Astrocyte of the spinal cord (primary cell): ENCODE measurements at regions not wholly inside any gene's neighbourhood (a gene's known extent, or its start where the extent isn't known, plus 50 kb on each side); places are given as distances from the start of the nearest gene placed in this dataset.

Experiments
- DNase-seq: peaks from one replicate; pipeline ENCODE4 v3.0.0; 2011; ENCODE audit warnings: low read depth, low spot score
- H3K4me3 ChIP-seq: 2 replicates; pipeline ENCODE4 v1.5.1; 2011; ENCODE audit warnings: low read depth, mild to moderate bottlenecking, low read length, moderate library complexity
- in situ Hi-C: cut with HindIII; loops from 2 replicates; pipeline ENCODE4 v1.10.0; 2017; ENCODE audit warnings: low sequenced_read_pairs
- TF ChIP-seq, protein P1 (sequence below): IDR thresholded peaks from 2 replicates; pipeline ENCODE4 v1.5.1; 2012; ENCODE audit warnings: low read depth, mild to moderate bottlenecking, low read length, inconsistent platforms

DNA sequence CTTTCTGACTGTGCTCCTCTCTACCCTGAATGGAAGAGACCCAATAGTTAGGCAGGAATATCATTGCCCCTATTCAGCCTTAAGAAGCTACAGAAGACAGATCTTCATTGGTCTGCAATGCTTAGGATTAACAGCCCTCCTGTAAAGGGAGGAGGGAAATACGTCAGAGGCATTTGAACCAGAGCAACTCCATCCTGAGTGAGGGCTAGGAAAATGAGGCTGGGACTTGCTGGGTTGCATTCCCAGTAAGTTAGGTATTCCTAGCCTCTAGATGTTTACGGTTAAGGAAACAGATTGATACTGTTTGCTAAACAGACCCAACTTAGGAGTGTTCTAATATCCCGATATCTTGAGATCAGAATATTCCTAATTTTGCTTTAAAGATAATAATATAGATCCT is 63.5 kb downstream of the PCDH18 start:
- in situ Hi-C loops: no loop called here
- DNase-seq: no peak
- no peak overlapping the region for H3K4me3 ChIP-seq
- TF ChIP-seq, protein P1, sequence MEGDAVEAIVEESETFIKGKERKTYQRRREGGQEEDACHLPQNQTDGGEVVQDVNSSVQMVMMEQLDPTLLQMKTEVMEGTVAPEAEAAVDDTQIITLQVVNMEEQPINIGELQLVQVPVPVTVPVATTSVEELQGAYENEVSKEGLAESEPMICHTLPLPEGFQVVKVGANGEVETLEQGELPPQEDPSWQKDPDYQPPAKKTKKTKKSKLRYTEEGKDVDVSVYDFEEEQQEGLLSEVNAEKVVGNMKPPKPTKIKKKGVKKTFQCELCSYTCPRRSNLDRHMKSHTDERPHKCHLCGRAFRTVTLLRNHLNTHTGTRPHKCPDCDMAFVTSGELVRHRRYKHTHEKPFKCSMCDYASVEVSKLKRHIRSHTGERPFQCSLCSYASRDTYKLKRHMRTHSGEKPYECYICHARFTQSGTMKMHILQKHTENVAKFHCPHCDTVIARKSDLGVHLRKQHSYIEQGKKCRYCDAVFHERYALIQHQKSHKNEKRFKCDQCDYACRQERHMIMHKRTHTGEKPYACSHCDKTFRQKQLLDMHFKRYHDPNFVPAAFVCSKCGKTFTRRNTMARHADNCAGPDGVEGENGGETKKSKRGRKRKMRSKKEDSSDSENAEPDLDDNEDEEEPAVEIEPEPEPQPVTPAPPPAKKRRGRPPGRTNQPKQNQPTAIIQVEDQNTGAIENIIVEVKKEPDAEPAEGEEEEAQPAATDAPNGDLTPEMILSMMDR: no peak

DNA sequence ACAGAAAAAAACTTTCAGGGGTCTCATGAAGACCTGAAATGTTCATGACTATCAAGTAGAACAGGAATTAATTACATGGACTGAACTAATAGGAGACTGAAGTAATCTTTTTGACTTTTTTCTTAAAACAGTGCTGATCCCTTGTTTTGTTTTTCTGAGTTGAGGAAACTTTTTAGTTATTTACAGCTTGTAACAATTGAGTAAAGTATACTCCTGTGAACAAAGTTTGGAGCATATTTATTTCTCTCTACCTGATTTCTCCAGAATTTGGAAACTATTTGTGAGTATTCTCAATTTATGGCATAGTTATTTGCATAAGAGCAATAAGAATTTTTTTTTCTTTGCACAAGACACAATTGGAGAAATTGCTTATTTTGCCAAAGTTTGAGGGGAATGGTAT is 64.8 kb downstream of the PCDH18 start:
- H3K4me3 ChIP-seq: no peak overlapping the region
- in situ Hi-C loops: no loop called here
- TF ChIP-seq, protein P1: no peak
- DNase-seq: peak; percentile 10

DNA sequence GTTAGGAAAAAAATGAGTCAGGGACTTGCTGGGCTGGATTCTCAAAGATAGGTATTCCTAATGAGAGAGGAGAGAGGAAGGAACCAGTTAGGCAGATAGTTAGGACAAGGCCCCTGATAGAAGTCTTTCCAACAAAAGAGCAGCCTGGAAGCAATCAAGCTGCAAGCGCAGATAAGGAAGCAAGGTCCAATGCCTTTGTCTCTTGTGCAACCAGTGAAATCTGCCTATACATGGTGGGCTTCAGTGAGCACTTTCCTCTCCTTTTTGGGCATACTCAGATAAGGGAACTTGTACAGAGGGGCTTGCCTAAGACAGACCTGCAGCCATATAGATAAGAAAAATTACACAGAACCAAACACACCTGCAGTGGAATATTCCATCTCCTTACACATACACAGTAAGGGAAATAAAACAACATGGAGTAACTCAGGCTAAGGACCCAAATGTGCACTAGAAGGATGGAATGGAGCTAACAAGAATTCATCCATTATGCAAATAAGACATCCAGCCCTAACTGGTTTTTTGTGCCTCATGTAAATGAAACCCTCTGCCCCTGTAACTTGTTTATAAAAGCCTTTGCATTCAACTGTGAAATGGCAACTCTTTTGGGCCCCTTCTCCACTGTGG is 68.8 kb downstream of the PCDH18 start:
- TF ChIP-seq, protein P1: no peak
- no peak overlapping the region for H3K4me3 ChIP-seq
- in situ Hi-C loops: no loop called here
- DNase-seq: no peak

DNA sequence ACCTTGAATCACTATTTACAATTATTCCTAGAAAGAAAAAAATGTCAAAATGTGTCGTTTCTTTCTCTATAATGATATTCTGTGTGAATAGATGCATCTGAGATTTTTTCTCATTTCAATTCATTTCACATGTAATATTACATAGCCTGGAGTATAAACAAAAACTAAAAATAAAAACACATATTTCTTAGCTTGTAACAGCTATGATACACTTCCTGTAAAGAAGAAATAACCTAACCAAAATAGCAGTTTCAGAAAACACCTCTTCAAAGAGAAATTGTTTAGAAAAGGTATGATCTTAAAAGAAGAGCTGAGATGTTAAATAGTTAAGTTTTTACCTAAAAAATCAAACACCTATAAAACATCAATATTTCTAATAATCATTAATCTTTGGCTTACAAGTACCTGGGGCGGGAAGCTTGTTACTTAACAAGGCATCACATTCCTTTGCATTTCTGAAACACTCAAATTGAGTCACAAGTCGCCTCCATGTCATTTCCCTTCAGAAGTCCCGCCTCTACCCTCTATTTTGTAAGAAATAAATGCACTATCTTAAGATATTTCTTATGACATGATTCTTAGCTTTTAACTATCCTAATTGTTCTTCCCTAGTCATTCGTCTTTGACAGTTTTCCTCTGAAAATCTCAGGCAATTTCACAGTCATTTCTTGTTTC is 76.5 kb downstream of the PCDH18 start:
- in situ Hi-C loops: no loop called here
- DNase-seq: no peak
- H3K4me3 ChIP-seq: no peak overlapping the region
- TF ChIP-seq, protein P1: no peak

DNA sequence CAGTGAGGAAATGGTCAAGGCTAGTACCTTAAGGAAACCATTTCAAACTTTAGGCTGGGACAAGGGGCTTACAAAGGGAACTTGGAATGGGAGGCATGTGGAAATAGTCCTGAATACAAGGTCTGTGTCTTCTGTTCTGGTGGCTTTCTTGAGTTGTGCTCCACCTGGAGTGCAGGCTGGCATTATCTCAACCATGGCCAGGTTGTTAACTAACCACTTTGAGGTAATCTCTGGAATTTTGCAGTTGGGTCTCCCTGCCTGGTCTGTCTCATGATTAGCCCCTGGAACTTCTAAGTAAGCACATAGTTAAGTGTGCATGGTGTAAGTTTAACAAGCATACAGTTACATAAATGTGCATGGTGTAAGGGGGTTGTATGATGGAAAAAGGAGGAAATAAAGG is 77.5 kb downstream of the PCDH18 start:
- in situ Hi-C loops: no loop called here
- no peak overlapping the region for H3K4me3 ChIP-seq
- TF ChIP-seq, protein P1: no peak
- no peak for DNase-seq

DNA sequence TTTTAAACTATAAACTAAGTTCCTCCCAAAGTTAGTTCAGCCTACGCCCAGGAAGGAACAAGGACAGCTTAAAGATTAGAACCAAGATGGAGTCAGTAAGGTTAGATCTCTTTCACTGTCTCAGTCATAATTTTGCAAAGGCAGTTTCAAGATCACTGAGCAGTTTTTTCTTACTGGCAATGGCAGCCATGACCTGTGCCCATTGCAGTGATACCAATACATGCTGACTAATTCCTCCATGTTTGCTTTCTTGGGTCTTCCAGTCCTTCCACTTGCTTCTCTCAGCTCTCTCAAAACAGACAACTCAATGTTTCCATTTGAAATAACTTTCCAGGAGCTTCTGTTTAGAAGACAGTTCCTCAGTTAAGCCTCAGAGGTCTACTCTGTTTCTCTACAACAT is 79.5 kb downstream of the PCDH18 start:
- H3K4me3 ChIP-seq: no peak overlapping the region
- in situ Hi-C loops: no loop called here
- DNase-seq: no peak
- TF ChIP-seq, protein P1: no peak
